Endothelial cell of umbilical vein (primary cell): ENCODE measurements at regions not wholly inside any gene's neighbourhood (a gene's known extent, or its start where the extent isn't known, plus 50 kb on each side); places are given as distances from the start of the nearest gene placed in this dataset.

ENCODE experiments used
- BruUV-seq: library from RNA; stranded (reverse); fragments of 400-500 nt; replicated peaks from 2 replicates; lab custom pipeline; 2021; lab: Mats Ljungman, UMichigan
- CTCF ChIA-PET: fragments of 300-600, 350-600 bp; sonication (Branson Sonifier 250); formaldehyde crosslinking; loops from one replicate; lab custom pipeline; 2021; ENCODE audit warnings: antibody characterized with exemption, inconsistent platforms; lab: Charles Lee
- POLR2A ChIA-PET: fragments of 300-600, 350-600 bp; sonication (Branson Sonifier 250); formaldehyde crosslinking; loops from one replicate; lab custom pipeline; 2021; ENCODE audit warnings: antibody characterized with exemption, inconsistent platforms; lab: Charles Lee
- DNase-seq: peaks from one replicate; pipeline ENCODE4 v3.0.0-alpha.2; 2011; ENCODE audit warnings: low read depth, low spot score
- FAIRE-seq: peaks from 2 replicates; lab custom pipeline; 2011; peaks lifted over from hg19 to GRCh38; lab: Jason Lieb, UNC
- H2AFZ ChIP-seq: 2 replicates; pipeline ENCODE4 v1.6.0; 2012; ENCODE audit warnings: low read depth, low read length, control low read depth, inconsistent platforms
- H3K27ac ChIP-seq: 2 replicates; pipeline ENCODE4 v1.5.1; 2011; ENCODE audit warnings: low read depth, mild to moderate bottlenecking, control low read depth, low read length, moderate library complexity; ENCODE audit not compliant: insufficient read depth
- H3K27me3 ChIP-seq, 2 experiments: 2 replicates each; pipeline versions ENCODE4 v1.6.0 to v1.6.1; 2011; ENCODE audit warnings: low read length in 2 of 2, mixed read lengths in 1 of 2; ENCODE audit not compliant: control insufficient read depth in 2 of 2, insufficient read depth in 2 of 2
- H3K36me3 ChIP-seq, 2 experiments: 2 replicates in 1 of 2; 3 replicates in 1 of 2; pipeline ENCODE4 v1.5.1; 2011; ENCODE audit warnings: low read length in 2 of 2, mild to moderate bottlenecking in 1 of 2, moderate library complexity in 1 of 2; ENCODE audit not compliant: control insufficient read depth in 2 of 2, insufficient read depth in 2 of 2; ENCODE audit errors: extremely low read depth in 1 of 2
- H3K4me1 ChIP-seq: 3 replicates; pipeline ENCODE4 v1.5.1; 2011; ENCODE audit warnings: mild to moderate bottlenecking, low read length; ENCODE audit not compliant: control insufficient read depth, insufficient read depth; ENCODE audit errors: extremely low read depth
- H3K4me2 ChIP-seq: 2 replicates; pipeline ENCODE4 v1.6.1; 2011; ENCODE audit warnings: low read length, control low read depth, mixed read lengths; ENCODE audit not compliant: insufficient read depth
- H3K4me3 ChIP-seq, 3 experiments: fragments of 200-600 bp in 1 of 3; sonication (generic), shearing (Covaris generic) in 1 of 3; replicated peaks in 1 of 3; 2 replicates each; pipeline ENCODE4 v1.5.1; 2011 to 2016; ENCODE audit warnings: control low read depth in 3 of 3, low read length in 3 of 3, mild to moderate bottlenecking in 2 of 3, inconsistent platforms in 1 of 3, low read depth in 1 of 3, moderate library complexity in 1 of 3; ENCODE audit not compliant: insufficient read depth in 1 of 3
- H3K79me2 ChIP-seq: 2 replicates; pipeline ENCODE4 v1.6.0; 2012; ENCODE audit warnings: low read length, inconsistent platforms; ENCODE audit not compliant: control insufficient read depth, insufficient read depth
- H3K9ac ChIP-seq: replicated peaks from 2 replicates; pipeline ENCODE3; 2011; ENCODE audit warnings: low read length, control low read depth; ENCODE audit not compliant: insufficient read depth; ENCODE audit errors: extremely low read depth
- H3K9me1 ChIP-seq: replicated peaks from 3 replicates; pipeline ENCODE4 v1.6.0; 2011; ENCODE audit warnings: mild to moderate bottlenecking, low read length; ENCODE audit not compliant: control insufficient read depth, insufficient read depth; ENCODE audit errors: extremely low read depth
- H3K9me3 ChIP-seq: replicated peaks from 2 replicates; pipeline ENCODE4 v1.5.1; 2012; ENCODE audit warnings: low read length, inconsistent platforms; ENCODE audit not compliant: control insufficient read depth, insufficient read depth
- H4K20me1 ChIP-seq: replicated peaks from 2 replicates; pipeline ENCODE3; 2011; ENCODE audit warnings: mild to moderate bottlenecking, low read length; ENCODE audit not compliant: control insufficient read depth, insufficient read depth; ENCODE audit errors: extremely low read depth
- EZH2 ChIP-seq: IDR thresholded peaks from 2 replicates; pipeline ENCODE4 v1.6.1; 2012; ENCODE audit warnings: borderline replicate concordance, low read depth, mild to moderate bottlenecking, moderate library complexity, low read length, inconsistent platforms; ENCODE audit not compliant: severe bottlenecking
- FOS ChIP-seq: IDR thresholded peaks from 2 replicates; pipeline ENCODE4 v1.6.1; 2011; ENCODE audit warnings: mild to moderate bottlenecking, low read length, moderate library complexity, borderline replicate concordance; ENCODE audit not compliant: insufficient read depth
- GATA2 ChIP-seq: IDR thresholded peaks from 2 replicates; pipeline ENCODE4 v1.7.0; 2011; ENCODE audit warnings: low read depth, mild to moderate bottlenecking, moderate library complexity, mixed read lengths, low read length; ENCODE audit not compliant: insufficient read length, insufficient read depth
- JUN ChIP-seq: IDR thresholded peaks from 2 replicates; pipeline ENCODE4 v1.6.1; 2011; ENCODE audit warnings: borderline replicate concordance, low read depth; ENCODE audit not compliant: insufficient read length, insufficient read depth
- MYC ChIP-seq: IDR thresholded peaks from one replicate; pipeline ENCODE4 v1.6.1; 2011; ENCODE audit warnings: mild to moderate bottlenecking, low read depth, low read length
- POLR2A ChIP-seq: IDR thresholded peaks from 2 replicates; pipeline ENCODE4 v1.6.1; 2012; ENCODE audit warnings: low read depth, mild to moderate bottlenecking, control low read depth, low read length
- POLR2AphosphoS5 ChIP-seq: IDR thresholded peaks from 2 replicates; pipeline ENCODE4 v1.6.1; 2012; ENCODE audit warnings: low read depth, mild to moderate bottlenecking, control low read depth, low read length, moderate library complexity; ENCODE audit not compliant: insufficient read depth
- dilution Hi-C: fragments of 300-500 bp; cut with MboI; formaldehyde crosslinking; loops from one replicate; pipeline ENCODE4 v1.15.0; 2019; ENCODE audit warnings: low sequenced_read_pairs; ENCODE audit not compliant: extremely low pct_ligation_motif_present
- intact Hi-C: fragments of 100-400 bp; cut with micrococcal nuclease; formaldehyde crosslinking; loops from one replicate; pipeline ENCODE4 v1.10.0; 2022
- TF ChIP-seq, protein P1 (sequence below): IDR thresholded peaks from 2 replicates; pipeline ENCODE4 v1.6.1; 2011; ENCODE audit not compliant: insufficient read depth, insufficient read length
- TF ChIP-seq, protein P2 (sequence below), 2 donors: IDR thresholded peaks; 1 replicate in 1 of 2; 2 replicates in 1 of 2; pipeline ENCODE4 v1.5.1; 2011; ENCODE audit warnings: low read length in 2 of 2, mild to moderate bottlenecking in 2 of 2, moderate library complexity in 2 of 2, control low read depth in 1 of 2, inconsistent platforms in 1 of 2, low read depth in 1 of 2; ENCODE audit not compliant: insufficient read depth in 1 of 2; ENCODE audit errors: extremely low read depth in 1 of 2

DNA sequence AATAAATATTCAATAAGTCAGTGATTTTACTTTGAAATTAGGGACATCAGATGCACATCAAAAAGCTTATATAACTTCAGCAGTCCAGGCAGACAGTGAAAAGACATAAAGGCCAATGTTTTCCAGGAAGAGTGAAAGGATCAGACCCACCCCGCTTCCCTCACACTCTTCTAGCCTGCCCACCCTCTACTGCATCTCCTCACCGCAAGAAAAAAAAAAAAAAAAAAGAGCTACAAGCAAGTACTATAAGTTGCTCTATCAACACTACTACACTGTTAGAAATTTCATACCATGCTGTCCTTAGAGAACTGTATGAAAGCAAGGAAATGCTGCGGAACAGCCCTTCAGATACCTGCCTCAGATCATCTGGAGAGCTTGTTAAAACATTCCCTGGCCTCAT is 240.8 kb downstream of the ZEB2 start:
- no peak overlapping the region for H3K27ac ChIP-seq
- CTCF ChIA-PET, result no interaction called here
- no peaks in the 10 kb centered on the region for H3K36me3 ChIP-seq
- BruUV-seq, result no TSS peak
- TF ChIP-seq EZH2 (no peak), GATA2 (no peak), POLR2A (no peak), JUN (no peak), MYC (no peak), POLR2AphosphoS5 (no peak), FOS (no peak)
- TF ChIP-seq, protein P1, sequence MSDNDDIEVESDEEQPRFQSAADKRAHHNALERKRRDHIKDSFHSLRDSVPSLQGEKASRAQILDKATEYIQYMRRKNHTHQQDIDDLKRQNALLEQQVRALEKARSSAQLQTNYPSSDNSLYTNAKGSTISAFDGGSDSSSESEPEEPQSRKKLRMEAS, result no peak
- TF ChIP-seq, protein P2, sequence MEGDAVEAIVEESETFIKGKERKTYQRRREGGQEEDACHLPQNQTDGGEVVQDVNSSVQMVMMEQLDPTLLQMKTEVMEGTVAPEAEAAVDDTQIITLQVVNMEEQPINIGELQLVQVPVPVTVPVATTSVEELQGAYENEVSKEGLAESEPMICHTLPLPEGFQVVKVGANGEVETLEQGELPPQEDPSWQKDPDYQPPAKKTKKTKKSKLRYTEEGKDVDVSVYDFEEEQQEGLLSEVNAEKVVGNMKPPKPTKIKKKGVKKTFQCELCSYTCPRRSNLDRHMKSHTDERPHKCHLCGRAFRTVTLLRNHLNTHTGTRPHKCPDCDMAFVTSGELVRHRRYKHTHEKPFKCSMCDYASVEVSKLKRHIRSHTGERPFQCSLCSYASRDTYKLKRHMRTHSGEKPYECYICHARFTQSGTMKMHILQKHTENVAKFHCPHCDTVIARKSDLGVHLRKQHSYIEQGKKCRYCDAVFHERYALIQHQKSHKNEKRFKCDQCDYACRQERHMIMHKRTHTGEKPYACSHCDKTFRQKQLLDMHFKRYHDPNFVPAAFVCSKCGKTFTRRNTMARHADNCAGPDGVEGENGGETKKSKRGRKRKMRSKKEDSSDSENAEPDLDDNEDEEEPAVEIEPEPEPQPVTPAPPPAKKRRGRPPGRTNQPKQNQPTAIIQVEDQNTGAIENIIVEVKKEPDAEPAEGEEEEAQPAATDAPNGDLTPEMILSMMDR (IDR thresholded peaks at IDR 0.05; ENCODE audit: extremely low read depth in 1 of 2, insufficient read depth in 1 of 2, low read depth in 1 of 2, low read length in 2 of 2), result no peak
- intact Hi-C loops, result no loop called here
- H2AFZ ChIP-seq, result no peak overlapping the region
- peaks cover 4% of the 10 kb centered on the region for H3K4me1 ChIP-seq
- dilution Hi-C loops, result no loop called here
- no peaks in the 10 kb centered on the region for H3K9me3 ChIP-seq
- H3K27me3 ChIP-seq, result no peaks in the 10 kb centered on the region
- H3K4me3 ChIP-seq, result no peak overlapping the region
- FAIRE-seq (no peak), DNase-seq (no peak)
- POLR2A ChIA-PET, result no interaction called here
- no peaks in the 10 kb centered on the region for H4K20me1 ChIP-seq
- no peaks in the 10 kb centered on the region for H3K79me2 ChIP-seq
- H3K9ac ChIP-seq, result no peak overlapping the region
- no peaks in the 10 kb centered on the region for H3K9me1 ChIP-seq
- H3K4me2 ChIP-seq, result no peak overlapping the region
